ENCODE measurements at regions not wholly inside any gene's neighbourhood (a gene's known extent, or its start where the extent isn't known, plus 50 kb on each side); places are given as distances from the start of the nearest gene placed in this dataset.

DNA sequence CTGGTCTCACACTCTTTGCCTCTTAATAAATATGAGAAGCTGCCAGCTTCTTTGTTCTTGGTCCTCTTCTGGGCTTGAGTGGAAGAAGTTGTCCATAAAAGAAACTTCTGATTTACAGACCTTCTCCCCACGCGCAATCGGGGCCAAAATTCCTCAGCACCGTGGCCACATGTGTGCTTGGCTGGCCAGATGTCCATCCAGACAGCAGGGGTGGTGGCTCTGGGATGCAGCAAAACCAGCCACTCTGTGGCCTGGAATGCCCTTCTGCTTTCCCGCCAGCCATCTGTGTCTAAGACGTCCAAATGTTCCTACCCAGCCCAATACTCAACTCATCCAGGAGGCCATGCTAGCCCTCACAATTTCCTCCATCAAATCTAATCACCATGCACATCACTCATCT lies 250.8 kb downstream of the EN1 start:
- Histone ChIP-seq H3K36me3 (replicated peaks in 1 of 2; ENCODE audit: control insufficient read depth in 1 of 2, insufficient read depth in 2 of 2, low read length in 1 of 2) (no peaks in the 10 kb centered on the region), H3K27me3 (ENCODE audit: insufficient read depth) (no peaks in the 10 kb centered on the region), H2AFZ (ENCODE audit: low read depth) (no peak overlapping the region), H3K9ac (no peak overlapping the region), H3K79me2 (ENCODE audit: insufficient read depth) (no peaks in the 10 kb centered on the region), H3K4me3 (ENCODE audit: low read depth in 2 of 2, low read length in 1 of 2) (no peak overlapping the region), H3K27ac (ENCODE audit: low read depth in 2 of 2, low read length in 1 of 2) (no peak overlapping the region), H3K9me3 (no peaks in the 10 kb centered on the region), H3K4me2 (no peak overlapping the region), H3F3A (replicated peaks; ENCODE audit: insufficient read depth) (no peaks in the 10 kb centered on the region), H3K4me1 (ENCODE audit: control insufficient read depth in 1 of 2, insufficient read depth in 2 of 2, low read depth in 1 of 2, low read length in 1 of 2) (no peaks in the 10 kb centered on the region), H4K20me1 (ENCODE audit: insufficient read depth) (no peaks in the 10 kb centered on the region), H3K9me2 (no peaks in the 10 kb centered on the region)
- WGBS (ENCODE audit: low lambda C conversion rate) = 42% methylated on average over 6 of the region's 6 CpGs
- no peak for DNase-seq
- TF ChIP-seq, protein P1, sequence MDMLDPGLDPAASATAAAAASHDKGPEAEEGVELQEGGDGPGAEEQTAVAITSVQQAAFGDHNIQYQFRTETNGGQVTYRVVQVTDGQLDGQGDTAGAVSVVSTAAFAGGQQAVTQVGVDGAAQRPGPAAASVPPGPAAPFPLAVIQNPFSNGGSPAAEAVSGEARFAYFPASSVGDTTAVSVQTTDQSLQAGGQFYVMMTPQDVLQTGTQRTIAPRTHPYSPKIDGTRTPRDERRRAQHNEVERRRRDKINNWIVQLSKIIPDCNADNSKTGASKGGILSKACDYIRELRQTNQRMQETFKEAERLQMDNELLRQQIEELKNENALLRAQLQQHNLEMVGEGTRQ (IDR thresholded peaks at IDR 0.05; ENCODE audit: borderline replicate concordance, low read depth, low read length) = no peak
- TF ChIP-seq TAF1 (IDR thresholded peaks at IDR 0.05; ENCODE audit: borderline replicate concordance, low read depth, low read length) (no peak), CHD2 (IDR thresholded peaks at IDR 0.05; ENCODE audit: low read length, partially characterized antibody) (no peak), REST (IDR thresholded peaks at IDR 0.05; ENCODE audit: low read depth, low read length) (no peak), ELF1 (IDR thresholded peaks at IDR 0.05) (no peak), MEF2A (IDR thresholded peaks at IDR 0.05; ENCODE audit: borderline replicate concordance, low read depth) (no peak), NRF1 (IDR thresholded peaks at IDR 0.05; ENCODE audit: low read depth, low read length) (no peak), RAD21 (IDR thresholded peaks at IDR 0.05; ENCODE audit: low read length) (no peak), JUND (IDR thresholded peaks at IDR 0.05) (no peak), RFX5 (IDR thresholded peaks at IDR 0.05; ENCODE audit: low read length) (no peak), GATA2 (CRISPR knock-in tag; IDR thresholded peaks at IDR 0.05) (no peak), SMC3 (IDR thresholded peaks at IDR 0.05; ENCODE audit: low read depth, low read length) (no peak)
- TF ChIP-seq, protein P2, sequence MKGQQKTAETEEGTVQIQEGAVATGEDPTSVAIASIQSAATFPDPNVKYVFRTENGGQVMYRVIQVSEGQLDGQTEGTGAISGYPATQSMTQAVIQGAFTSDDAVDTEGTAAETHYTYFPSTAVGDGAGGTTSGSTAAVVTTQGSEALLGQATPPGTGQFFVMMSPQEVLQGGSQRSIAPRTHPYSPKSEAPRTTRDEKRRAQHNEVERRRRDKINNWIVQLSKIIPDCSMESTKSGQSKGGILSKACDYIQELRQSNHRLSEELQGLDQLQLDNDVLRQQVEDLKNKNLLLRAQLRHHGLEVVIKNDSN (IDR thresholded peaks at IDR 0.05; ENCODE audit: borderline replicate concordance, low read depth) = no peak
- TF ChIP-seq, protein P3, sequence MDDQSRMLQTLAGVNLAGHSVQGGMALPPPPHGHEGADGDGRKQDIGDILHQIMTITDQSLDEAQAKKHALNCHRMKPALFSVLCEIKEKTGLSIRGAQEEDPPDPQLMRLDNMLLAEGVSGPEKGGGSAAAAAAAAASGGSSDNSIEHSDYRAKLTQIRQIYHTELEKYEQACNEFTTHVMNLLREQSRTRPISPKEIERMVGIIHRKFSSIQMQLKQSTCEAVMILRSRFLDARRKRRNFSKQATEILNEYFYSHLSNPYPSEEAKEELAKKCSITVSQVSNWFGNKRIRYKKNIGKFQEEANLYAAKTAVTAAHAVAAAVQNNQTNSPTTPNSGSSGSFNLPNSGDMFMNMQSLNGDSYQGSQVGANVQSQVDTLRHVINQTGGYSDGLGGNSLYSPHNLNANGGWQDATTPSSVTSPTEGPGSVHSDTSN (IDR thresholded peaks at IDR 0.05) = no peak
- CTCF ChIA-PET = no interaction called here
- POLR2A ChIA-PET = no interaction called here
